SKM-1 (cell line): ENCODE measurements at regions not wholly inside any gene's neighbourhood (a gene's known extent, or its start where the extent isn't known, plus 50 kb on each side); places are given as distances from the start of the nearest gene placed in this dataset.

Experiments used
- DNase-seq: peaks from one replicate; lab custom pipeline; 2025; ENCODE audit not compliant: unreplicated experiment; lab: John Stamatoyannopoulos, UW

DNA sequence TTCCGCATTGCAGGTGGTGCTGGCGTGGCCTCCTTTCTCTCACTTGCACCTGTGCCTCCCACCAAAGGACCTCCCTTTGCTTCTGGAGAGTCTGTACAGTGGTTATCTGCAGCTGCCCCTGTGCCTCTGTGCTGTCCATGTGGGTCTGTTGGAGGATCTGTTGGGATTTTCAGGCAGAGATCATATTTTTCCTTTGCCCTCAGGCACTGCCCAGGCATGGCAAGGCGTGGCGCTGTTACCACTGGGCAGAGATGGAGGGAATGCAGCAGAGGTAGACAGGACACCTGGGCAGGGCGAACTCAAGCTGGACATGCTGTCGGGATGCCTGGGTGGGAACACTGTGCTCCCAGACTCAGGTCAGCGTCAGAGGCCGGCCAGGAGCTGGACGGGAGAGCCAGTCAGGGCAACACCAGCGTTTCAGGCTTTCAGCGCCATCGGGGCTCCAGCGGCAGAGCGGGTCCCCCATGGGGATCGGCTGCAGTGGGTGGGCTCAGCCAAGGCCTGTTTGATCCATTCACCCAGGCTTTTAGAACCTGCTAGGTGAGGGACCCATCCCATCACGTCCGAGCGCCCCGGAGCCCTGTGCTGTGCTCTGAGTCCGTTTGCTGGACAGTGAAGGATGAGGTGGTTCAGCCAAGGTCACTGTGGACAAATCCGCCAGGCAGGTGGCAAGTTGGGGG lies 718.9 kb downstream of the BRD1 start:
- no peak for DNase-seq

DNA sequence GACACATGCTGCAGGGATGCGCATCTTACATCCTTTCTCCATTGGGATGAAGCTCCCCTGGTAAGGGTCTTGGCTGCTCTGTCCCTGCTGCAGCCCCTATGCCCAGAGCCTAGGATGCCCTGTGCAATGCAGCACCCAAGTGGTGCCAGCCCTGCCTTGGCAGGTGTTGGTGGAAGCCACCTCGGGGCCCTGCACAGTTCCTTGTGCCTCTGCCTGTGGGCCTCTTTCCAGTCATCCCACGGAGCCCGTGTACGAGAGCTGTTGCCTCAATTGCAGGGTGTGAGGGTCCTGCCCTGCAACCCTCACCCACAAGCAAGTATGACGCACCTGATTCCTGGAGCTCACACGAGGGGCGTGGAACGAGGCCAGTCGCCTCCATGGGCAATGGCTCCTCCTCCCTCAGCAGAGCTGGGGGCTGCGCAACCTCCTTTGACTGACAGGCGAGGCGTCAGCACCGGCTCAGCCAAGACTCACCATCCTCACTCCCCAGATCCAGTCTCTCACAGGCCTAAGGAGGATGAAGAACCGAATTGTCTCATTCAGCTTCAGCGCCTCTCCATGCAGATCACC lies 719.6 kb downstream of the BRD1 start:
- DNase-seq = no peak

DNA sequence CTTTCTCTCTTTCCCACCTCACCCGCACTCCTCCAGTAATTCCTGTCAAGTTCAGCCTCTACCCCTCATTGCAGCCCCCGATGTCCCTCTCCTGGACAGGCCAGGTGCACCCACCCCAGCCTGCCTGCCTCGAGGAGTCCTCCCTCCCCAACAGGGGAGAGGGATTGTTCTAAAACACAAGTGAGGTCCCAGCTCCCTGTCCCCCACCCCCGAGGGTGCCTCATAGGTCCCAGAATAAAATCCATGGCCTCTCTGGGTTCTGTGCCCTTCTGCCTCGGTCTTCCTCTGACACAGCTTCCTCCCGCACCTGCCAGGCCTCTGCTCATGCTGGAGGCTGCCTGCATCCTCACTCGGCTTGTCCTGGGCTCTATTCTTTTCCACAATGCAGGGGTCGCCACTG lies 720.1 kb downstream of the BRD1 start:
- DNase-seq = no peak

DNA sequence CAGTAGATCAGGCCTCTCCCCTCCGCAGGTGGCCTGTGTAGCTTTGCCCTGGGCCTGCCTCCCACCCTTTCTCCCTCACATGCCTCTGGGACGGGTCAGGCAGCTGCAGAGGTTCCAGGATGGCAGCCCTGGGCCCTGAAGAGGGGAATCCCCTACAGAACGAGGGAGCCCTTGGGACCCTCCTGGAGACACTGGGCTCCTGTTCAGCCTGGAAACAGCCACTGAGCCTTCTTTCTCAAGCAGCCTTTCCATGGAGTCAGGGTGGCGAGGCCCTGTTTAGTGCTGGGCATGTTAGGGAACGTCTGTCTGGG lies 720.9 kb downstream of the BRD1 start:
- DNase-seq = no peak

DNA sequence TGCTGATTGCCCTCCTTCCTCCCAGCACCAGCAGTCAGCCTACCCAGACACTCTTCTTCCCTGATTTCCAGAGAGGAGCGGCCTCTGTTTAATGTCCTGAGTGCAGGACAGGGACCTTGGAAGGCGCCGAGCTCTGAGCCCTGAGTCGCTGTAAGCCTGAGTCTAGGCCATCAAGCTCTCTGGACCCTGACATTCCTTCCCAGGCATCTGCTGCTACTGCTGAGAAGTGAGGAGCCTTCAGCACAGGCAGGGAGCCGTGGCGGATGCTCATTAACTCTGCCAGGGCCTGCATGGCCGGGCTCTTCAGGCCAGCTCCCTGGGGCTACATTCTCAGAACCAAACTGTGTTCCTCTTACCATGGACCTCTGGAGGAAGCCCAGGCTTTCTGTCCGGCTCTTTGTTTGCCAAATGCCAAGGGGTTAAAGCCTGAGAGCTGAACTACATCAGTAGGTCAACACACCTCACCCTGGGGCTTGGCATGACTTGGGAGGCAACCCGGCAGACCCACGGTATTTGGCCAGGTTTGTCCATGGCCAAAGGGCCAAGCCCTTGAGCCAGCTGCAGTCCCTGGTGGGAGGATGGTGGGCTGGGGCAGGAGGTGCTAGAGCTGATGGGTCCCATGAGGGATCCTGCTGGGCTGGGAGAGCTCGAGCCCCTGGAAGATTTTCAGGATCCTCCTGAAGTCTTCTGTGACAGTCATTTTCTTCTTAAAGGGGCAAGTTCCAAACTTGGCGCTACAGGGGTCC lies 721.4 kb downstream of the BRD1 start:
- DNase-seq = no peak

DNA sequence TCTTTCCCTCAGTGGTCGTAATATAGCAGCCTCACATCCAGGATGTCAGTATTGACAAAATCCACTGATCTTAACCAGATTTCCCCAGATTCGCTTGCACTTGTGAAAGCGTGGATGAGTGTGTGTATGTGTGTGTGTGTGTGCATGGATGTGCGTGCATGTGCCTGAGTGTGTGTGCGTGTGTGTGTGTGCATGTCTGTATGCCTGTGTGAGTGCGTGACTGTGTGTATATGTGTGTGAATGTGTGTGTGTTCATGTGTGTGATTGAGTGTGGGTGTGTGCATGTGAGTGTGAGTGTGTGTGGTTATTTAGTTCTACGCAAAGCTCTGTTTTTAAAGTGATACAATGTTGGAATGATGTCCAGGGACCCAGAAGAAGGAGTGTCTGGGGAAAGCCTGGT lies 723.2 kb downstream of the BRD1 start:
- no peak for DNase-seq

- DNase-seq = no peak
These were observed 724.2 kb downstream of the BRD1 start for GRCh38 chr22:49103314-49104059.

DNA sequence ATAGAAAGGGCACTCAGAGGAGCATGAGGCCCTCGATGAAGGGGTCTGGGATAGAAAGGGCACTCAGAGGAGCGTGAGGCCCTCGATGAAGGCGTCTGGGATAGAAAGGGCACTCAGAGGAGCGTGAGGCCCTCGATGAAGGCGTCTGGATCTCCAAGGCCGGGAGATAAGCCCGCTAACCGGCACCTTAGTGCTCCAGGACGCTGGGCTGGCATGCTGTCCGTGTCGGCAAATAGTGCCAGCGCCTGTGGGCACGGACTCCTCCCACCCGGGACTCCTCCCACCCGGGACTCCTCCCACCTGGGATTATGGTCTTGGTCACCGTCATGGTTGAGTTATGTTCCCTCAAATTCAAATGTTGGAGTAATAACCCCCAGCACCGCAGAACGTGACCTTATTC lies 725.3 kb downstream of the BRD1 start:
- no peak for DNase-seq

GRCh38 chr22:49101873-49102272 lies 725.8 kb downstream of the BRD1 start:
- DNase-seq = no peak

DNA sequence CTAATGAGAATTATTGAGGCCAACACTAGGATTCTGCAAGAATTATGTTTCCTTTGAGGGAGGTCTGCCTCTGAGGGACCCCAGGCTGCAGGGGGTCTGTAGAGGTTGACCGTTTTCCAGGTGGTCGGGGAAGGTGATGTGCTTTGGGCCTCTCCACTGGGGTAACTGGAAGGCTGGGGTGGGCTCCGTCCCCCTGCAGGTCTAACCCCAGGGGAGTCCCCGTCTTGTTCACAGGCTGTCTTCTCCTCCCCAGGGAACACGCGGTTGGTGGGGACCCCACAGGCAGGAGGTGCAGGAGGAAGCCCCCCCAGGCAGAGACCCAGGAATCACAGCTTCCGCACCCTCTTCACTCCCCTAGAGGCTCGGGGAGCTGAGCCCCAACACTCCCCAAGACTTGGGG lies 726.4 kb downstream of the BRD1 start:
- DNase-seq = no peak

DNA sequence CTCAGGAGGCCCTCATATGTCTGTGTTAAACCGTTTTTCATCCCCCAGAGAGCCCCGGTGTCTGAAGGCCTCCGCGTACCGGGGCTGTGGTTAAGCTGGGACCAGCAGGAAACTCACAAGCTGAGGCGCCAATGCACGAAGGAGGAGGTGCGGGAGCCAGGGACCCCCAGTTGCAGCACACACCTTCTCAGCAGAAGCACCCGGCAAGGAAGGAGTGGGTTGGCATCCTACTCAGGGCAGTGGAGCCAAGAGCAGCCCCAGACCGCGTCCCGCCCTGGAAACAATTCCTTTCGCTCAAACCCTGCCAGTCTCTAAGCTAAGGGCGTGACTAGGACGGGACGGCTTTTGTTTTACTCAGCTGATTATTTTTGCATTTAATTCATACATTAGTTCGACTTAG lies 726.9 kb downstream of the BRD1 start:
- DNase-seq = no peak

- no peak for DNase-seq
These were observed 727.4 kb downstream of the BRD1 start for GRCh38 chr22:49100316-49100715.

GRCh38 chr22:49099496-49100124 lies 728.1 kb downstream of the BRD1 start:
- no peak for DNase-seq

- DNase-seq = no peak
These were observed 728.6 kb downstream of the BRD1 start for GRCh38 chr22:49099089-49099488.

- no peak for DNase-seq
These were observed 729.7 kb downstream of the BRD1 start for GRCh38 chr22:49097966-49098365.

DNA sequence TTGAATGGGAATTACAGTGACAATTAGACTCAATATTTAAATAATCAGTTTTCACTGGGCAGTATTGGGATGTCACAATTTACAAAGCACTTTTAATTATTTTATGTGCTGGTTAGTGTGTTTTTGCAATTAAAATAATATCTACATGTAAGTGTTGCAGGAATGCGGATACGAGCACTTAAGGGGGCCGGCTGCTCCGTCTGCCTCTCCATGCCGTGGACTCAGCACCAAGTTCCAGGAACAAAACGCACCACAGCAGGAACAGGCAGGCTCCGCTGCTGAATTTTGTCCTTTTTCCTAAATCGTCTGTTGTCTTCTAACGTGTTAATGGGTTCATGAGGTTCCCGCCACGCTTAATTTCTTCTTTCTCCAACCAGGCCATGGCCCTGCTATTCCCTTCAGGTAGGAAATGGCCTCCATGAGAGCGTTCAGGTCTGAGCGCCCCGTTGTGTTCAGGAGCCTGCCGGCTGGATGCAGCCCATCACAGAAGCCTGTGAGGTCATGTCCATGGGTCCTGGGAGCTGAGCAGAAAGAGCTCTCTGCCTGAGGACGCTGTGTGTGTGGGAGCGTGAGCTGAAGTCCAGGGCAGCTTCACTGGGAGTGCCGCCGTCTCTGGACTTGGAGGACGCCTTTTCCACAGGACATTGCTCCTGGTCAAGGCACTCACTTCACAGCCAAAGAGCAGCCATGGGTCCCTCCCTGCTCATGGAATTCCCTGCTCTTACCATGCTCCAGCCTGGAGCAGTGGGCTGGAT lies 730.3 kb downstream of the BRD1 start:
- no peak for DNase-seq

GRCh38 chr22:49096476-49096875 lies 731.2 kb downstream of the BRD1 start:
- no peak for DNase-seq

DNA sequence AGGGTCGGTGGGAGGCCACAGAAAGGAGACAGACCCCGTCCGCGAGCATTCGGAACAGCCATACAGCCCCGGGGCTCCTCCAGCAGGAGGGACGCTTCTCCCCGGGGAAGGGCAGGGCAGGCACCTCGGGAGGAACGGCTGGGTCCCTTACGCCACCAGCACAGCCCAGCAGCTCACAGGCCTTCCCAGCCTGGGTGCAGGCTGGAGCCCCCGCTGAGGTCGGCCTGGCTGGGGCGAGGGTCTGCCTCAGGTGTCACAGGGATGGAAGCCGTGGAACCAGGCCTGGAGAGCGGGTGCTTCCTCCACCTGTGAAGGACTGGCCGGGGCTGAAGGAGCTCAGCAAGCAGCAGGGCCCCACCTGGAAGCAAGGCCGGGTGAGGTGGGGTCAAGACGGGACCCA lies 732.3 kb downstream of the BRD1 start:
- no peak for DNase-seq

GRCh38 chr22:49094858-49095257 lies 732.8 kb downstream of the BRD1 start:
- no peak for DNase-seq

- no peak for DNase-seq
These were observed 733.5 kb downstream of the BRD1 start for GRCh38 chr22:49094151-49094550.
